ENCODE measurements at regions not wholly inside any gene's neighbourhood (a gene's known extent, or its start where the extent isn't known, plus 50 kb on each side); places are given as distances from the start of the nearest gene placed in this dataset.

DNA sequence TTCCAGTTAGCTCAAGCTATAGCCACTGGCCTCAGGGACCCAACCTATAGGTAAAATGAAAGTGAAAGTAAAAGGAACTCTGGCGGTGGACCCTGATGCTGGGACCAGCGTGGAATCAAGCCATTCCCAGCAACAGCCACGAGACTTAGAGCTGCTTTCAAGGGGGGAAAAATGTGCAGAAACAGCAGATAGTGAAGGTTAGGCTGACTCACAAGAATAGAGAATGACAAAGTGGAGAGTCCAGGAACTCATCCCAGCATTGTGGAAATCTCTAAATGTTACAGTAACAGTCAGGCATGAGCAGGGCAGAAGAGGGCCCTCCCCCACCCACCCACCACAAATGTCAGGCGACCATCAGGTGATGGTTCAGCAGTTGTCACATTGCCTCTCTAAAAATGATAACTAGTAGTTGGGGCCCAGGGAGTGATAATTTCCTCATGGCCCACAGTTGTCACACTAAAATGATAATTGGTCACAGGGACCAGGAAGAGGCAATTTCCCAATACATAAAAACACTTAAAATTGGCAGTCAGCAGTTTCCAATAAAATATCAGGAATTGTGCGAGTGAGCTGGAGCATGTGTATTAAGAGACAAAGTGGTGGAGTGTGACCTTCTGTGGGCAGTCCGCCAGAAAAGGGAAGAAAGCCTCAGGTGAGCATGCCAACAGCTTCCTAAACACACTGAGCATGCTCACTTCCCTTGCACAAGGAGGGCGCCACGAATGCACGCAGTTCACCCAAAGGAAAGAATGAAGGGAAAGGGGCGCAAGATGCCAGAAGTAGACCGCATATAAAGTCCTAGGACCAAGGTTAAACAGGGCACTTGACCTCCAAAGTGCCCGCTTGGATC is 129.8 kb upstream of the PPP1R3A start:
- ChIA-PET POLR2A (no interaction called here), CTCF (no interaction called here)
- intact Hi-C loops (cut with micrococcal nuclease): no loop called here
- Mint-ChIP-seq H3K4me1 (peaks cover 41% of the 10 kb centered on the region), H3K36me3 (ENCODE audit: low read depth) (no peaks in the 10 kb centered on the region), H3K27me3 (no peaks in the 10 kb centered on the region), H3K27ac (no peak overlapping the region), H3K4me3 (peak overlapping the region; percentile 53), H3K9me3 (peaks cover 2% of the 10 kb centered on the region)
- DNase-seq (no peak), ATAC-seq (ENCODE audit: low read depth) (no peak)
- TF ChIP-seq, protein P1, sequence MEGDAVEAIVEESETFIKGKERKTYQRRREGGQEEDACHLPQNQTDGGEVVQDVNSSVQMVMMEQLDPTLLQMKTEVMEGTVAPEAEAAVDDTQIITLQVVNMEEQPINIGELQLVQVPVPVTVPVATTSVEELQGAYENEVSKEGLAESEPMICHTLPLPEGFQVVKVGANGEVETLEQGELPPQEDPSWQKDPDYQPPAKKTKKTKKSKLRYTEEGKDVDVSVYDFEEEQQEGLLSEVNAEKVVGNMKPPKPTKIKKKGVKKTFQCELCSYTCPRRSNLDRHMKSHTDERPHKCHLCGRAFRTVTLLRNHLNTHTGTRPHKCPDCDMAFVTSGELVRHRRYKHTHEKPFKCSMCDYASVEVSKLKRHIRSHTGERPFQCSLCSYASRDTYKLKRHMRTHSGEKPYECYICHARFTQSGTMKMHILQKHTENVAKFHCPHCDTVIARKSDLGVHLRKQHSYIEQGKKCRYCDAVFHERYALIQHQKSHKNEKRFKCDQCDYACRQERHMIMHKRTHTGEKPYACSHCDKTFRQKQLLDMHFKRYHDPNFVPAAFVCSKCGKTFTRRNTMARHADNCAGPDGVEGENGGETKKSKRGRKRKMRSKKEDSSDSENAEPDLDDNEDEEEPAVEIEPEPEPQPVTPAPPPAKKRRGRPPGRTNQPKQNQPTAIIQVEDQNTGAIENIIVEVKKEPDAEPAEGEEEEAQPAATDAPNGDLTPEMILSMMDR (IDR thresholded peaks at IDR 0.05): no peak

DNA sequence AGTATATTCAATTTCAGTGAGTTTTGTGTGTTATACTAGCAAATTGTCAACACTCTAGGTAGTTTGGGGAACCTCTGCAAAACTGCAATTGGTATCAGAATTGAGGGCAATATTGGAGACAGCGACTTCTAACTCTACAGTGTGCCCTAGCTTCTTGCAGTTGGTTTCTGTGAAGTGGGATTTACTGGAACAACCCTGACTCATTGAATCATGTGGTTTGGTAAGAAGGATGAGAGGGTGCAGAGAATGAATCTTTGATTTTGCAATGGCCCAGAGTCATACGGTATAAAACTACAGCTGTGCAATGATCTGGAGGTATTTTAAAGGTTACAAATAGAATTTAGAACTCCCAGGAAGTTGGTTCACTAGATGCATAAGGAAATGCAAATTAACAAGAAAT is 129.1 kb upstream of the PPP1R3A start:
- CTCF ChIA-PET: no interaction called here
- Mint-ChIP-seq H3K27ac (no peak overlapping the region), H3K4me3 (no peak overlapping the region), H3K9me3 (no peaks in the 10 kb centered on the region), H3K4me1 (peaks cover 36% of the 10 kb centered on the region), H3K36me3 (ENCODE audit: low read depth) (no peaks in the 10 kb centered on the region), H3K27me3 (no peaks in the 10 kb centered on the region)
- POLR2A ChIA-PET: no interaction called here
- intact Hi-C loops (cut with micrococcal nuclease): no loop called here
- DNase-seq: no peak
- ATAC-seq (ENCODE audit: low read depth): no peak
- TF ChIP-seq, protein P1 (IDR thresholded peaks at IDR 0.05): no peak

DNA sequence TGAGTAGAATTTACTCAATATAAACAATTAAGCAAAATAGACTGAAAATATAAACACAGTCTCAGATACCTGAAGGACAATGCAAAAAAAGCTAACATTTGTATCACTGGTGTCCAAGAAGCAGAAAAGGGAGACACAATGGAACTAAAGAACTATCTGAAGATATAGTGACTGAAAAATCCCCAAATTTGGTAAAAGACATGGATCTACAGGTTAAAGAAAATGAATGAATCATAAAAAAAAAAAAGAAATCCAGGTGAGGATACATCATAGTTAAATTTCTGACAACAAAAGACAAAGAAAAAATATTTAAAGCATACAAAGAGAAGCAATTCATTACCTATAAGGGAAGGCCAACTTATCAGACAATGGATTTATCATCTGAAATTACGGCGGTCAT is 114.7 kb upstream of the PPP1R3A start:
- ATAC-seq (ENCODE audit: low read depth) (no peak), DNase-seq (no peak)
- CTCF ChIA-PET: no interaction called here
- H3K4me3 Mint-ChIP-seq: no peak overlapping the region
- POLR2A ChIA-PET: no interaction called here
- intact Hi-C loops (cut with micrococcal nuclease): no loop called here
- H3K27ac Mint-ChIP-seq: no peak overlapping the region
- H3K27me3 Mint-ChIP-seq: no peaks in the 10 kb centered on the region
- no peaks in the 10 kb centered on the region for H3K36me3 Mint-ChIP-seq (ENCODE audit: low read depth)
- TF ChIP-seq, protein P1 (IDR thresholded peaks at IDR 0.05): no peak
- no peaks in the 10 kb centered on the region for H3K4me1 Mint-ChIP-seq
- H3K9me3 Mint-ChIP-seq: no peaks in the 10 kb centered on the region

GRCh38 chr7:114026486-114027089 is 107.8 kb upstream of the PPP1R3A start:
- intact Hi-C loops (cut with micrococcal nuclease): loop anchor here (1.0 to 10.0 kb wide), 11 partner anchors 56 to 1884 kb away; no protein-coding TSS in a partner anchor
- TF ChIP-seq, protein P1 (IDR thresholded peaks at IDR 0.05): no peak
- ATAC-seq (ENCODE audit: low read depth) (peak; percentile 49), DNase-seq (no peak)
- ChIA-PET CTCF (interaction anchor here (0.9 to 4.1 kb wide), 4 partner anchors 380 to 1825 kb away, joined by 3 to 13 read pairs (median 4); no protein-coding TSS in a partner anchor), POLR2A (no interaction called here)
- Mint-ChIP-seq H3K27me3 (no peaks in the 10 kb centered on the region), H3K4me1 (no peaks in the 10 kb centered on the region), H3K4me3 (no peak overlapping the region), H3K27ac (no peak overlapping the region), H3K9me3 (no peaks in the 10 kb centered on the region), H3K36me3 (ENCODE audit: low read depth) (no peaks in the 10 kb centered on the region)

- intact Hi-C loops (cut with micrococcal nuclease): loop anchor here (10.0 kb wide), 1 partner anchor 194 kb away; no protein-coding TSS in a partner anchor
- CTCF ChIA-PET: no interaction called here
Observed at GRCh38 chr7:114021135-114021534, 102.3 kb upstream of the PPP1R3A start.

More at GRCh38 chr7:114021135-114021534, 102.3 kb upstream of the PPP1R3A start:
- POLR2A ChIA-PET: no interaction called here
- no peaks in the 10 kb centered on the region for H3K9me3 Mint-ChIP-seq
- H3K27me3 Mint-ChIP-seq: no peaks in the 10 kb centered on the region
- TF ChIP-seq, protein P1 (IDR thresholded peaks at IDR 0.05): no peak
- no peak for ATAC-seq (ENCODE audit: low read depth)
- H3K27ac Mint-ChIP-seq: no peak overlapping the region
- H3K36me3 Mint-ChIP-seq (ENCODE audit: low read depth): no peaks in the 10 kb centered on the region
- H3K4me1 Mint-ChIP-seq: no peaks in the 10 kb centered on the region
- H3K4me3 Mint-ChIP-seq: no peak overlapping the region
- no peak for DNase-seq
